ENCODE measurements at regions not wholly inside any gene's neighbourhood (a gene's known extent, or its start where the extent isn't known, plus 50 kb on each side); places are given as distances from the start of the nearest gene placed in this dataset.
"Not testable (repeated sequence)": the region's sequence is repeated elsewhere in the genome, so short reads cannot be mapped to it uniquely, and the experiment has no call there.

GRCh38 chr21:23695443-23695842 is 1911.8 kb downstream of the MRPL39 start:
- no peak for FAIRE-seq

DNA sequence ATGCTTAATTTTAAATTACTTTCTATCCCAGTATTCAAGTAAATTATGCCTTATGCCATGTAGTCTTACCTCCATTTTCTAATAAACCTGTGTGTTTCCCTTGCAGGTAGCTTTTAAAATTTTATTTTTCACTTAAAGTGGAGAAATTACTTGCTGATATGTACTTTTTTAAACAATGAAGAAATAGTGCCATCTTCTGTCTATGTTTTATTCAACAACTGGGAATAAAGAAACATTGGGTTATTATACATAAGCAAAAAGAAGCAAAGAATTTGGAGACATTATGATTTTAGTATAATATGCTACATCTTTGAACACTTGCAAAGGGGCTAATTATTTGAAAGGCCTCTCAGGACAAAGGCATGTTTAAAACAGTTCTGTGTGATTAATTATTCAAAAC is 1912.9 kb downstream of the MRPL39 start:
- peak; percentile 46 for FAIRE-seq

GRCh38 chr21:23690316-23690715 is 1917.0 kb downstream of the MRPL39 start:
- FAIRE-seq, result peak; percentile 82

DNA sequence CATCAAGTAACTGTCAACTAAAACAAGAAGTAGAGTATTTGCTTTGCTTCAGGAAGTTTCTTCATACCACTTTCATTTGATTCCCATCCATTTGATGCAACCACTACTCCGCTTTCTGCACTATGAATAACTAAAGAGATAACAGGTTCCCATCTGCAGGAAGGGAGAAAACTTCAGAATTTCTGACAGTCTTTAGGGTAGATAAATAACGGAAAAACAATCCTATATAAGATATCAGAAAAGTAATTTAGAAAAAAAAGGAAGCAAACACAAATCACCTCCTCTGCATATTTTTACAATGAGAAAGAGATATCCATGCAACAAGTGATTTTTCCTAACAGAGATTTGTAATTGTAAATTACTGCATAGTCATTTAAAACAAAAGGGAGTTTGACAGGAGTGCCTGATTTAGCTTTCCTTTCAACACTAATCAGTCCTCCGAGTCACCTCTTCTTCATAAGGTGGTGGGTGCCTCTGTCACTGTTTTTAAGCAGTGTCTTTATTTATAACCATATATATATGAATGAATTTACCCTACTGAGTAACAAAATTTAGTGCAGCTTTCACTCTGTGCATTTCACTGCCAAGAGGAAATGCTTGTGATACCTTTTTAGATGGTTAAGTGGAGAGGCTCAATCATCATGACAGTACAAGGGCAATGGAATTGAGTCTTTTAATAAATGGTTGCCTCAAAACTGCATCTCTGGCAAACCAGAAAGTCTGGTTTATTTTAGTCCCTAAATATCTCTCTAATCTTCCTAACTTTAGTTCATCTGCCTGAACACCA is 1920.4 kb downstream of the MRPL39 start:
- no peak for FAIRE-seq

DNA sequence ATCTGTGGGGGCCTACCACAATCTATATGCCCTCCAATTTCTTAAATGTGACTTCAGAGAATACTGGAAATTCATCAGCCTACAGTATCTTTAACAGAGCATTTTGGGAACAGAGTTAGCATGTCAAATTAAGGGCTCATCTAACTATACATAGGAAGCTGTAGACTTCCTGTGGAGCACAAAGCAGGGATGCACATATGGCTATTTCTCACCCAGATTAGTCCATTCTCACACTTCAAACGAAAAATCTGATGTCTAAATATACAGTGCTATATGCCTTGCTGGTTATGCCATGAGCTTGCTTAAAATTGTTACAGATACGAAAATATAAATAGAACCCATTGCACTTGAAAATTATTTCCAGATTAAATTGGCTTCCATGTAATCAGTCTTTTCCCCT is 1922.8 kb downstream of the MRPL39 start:
- no peak for FAIRE-seq

- FAIRE-seq, result no peak
Measured at GRCh38 chr21:23664193-23664694, 1943.0 kb downstream of the MRPL39 start.

- no peak for FAIRE-seq
Measured at GRCh38 chr21:23660560-23660959, 1946.7 kb downstream of the MRPL39 start.

DNA sequence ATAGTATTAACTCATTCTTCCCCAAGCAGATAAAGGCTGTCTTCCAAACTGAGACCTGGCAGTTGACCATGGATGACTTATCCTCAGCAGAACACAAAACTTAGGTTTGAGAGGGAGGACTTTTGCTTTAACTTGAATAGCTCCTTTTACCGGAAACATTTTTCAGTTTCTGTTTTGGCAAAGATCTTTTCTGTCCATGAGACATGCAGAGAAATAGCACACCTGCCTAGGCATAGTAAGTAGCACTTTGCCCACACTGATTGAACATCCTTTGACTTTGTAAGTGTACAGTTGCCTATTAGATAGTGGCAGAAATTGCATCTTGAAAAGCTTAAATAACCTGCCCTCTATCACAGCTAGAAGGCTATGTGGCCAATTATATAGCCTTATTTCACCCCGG is 1962.5 kb downstream of the MRPL39 start:
- FAIRE-seq, result no peak

DNA sequence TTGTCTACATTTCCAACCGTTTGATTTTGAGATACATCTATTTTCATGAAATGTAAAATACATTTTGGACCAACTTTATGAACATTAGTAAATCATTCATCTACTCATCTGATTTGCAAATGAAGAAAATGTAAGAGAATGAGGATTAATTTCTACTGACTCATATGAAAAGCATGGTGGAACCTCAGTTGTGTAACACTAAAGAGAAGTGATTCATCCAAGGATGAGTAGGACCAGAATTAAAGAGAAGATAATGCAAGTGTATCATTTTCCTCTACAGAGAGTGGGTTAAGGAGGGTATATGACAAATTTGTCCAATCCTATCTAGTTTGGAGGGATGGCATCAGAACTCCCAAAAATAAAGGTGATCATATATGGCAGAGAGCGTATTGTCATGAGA is 1967.6 kb downstream of the MRPL39 start:
- FAIRE-seq, result no peak

DNA sequence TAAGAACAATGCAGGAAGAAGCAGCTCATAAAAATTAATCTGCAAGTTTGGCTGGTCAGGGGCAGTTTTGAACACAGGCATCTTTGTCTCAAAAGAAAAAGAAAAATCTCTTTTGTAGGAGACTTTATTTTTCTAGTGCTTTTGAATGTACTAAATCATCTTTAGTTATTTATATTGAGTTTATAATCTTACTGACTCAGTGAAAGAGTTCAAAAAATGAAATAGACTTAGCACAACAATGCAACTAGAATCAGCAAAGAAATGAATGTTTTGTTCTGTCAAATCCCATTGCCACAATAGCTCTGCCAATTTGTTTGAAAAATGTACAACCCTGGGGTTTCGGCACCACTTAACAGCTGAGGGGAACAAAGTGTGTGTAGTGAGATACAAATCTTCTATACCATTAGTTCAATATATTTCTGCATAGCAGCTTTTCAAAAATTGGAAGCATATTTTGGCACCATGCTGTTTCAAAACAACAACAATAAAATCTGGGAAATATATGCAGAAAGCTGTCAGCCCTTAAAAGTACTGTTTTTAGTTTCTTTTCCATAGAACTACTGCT is 1969.1 kb downstream of the MRPL39 start:
- no peak for FAIRE-seq

DNA sequence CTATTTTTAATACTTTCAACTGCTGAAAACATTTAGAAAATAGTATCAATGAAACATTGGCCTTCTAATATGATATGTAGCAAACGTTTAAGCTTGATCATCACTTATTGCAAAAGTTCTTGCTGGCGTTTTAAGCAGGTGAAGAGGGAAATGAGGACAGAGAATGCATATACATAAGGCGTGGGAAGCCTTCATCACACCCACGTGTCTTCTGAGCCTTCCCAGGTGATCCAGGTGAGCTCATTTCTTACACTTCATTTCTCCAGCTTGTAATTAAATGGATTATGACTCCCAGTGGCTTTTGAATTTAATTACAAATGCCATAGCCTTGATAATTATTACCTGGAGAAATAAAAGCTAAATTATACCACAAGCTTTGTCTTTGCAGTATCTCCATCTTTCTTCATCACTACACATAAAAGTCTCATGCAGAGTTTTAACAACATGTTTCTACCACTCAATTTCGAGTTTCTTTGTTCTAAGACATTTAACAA is 1973.8 kb downstream of the MRPL39 start:
- FAIRE-seq, result no peak

DNA sequence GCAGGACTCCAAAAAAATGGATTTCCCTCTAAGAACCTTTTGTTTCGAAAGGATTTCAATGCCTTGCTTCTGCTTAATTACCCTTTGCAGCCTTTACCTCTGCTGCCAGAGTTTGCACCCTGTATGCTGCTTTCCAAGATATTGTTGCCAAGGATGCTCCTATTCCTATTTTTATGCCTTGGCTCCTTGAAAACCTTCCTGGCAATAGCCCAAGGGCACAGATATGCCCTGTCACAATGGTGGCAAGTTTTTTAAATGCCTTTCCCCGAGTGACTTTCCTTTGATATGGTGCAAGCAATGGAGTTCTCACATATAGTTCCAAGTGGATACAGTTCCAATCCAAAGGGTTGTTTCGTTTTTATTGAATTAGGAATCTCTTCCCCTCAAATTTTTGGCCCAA is 1983.0 kb downstream of the MRPL39 start:
- no peak for FAIRE-seq

GRCh38 chr21:23613014-23613413 is 1994.3 kb downstream of the MRPL39 start:
- no peak for FAIRE-seq

- no peak for FAIRE-seq
Measured at GRCh38 chr21:23612210-23612609, 1995.1 kb downstream of the MRPL39 start.

DNA sequence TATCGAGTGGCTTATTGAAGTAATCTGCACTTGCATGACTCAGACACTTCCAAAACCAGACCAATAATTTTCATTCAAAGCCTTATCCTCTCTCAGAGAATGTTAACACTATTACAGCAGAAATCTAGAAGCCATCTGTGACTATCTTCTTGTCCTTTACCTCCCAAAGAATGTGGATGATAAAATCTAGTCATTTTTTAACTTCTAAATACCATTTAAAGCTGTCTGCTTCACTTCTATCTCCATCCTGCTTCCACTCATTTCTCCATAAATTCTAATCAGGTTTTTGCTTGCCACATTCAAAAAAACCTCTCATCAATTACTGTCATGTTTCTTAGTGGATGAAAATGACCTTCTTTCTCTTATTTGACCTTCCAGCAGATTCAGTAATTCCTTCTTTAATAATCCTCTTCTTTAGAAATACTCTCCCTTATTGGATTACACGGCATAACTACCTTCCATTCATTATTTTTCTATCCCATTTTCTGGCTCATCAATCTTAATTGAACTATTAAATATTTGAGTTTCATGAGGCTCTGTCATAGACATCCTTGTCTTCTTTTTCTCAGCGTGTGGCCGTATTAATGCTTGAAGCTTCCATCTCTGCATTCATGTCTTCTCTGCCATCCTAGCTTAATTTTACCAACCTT is 1999.4 kb downstream of the MRPL39 start:
- FAIRE-seq, result no peak

DNA sequence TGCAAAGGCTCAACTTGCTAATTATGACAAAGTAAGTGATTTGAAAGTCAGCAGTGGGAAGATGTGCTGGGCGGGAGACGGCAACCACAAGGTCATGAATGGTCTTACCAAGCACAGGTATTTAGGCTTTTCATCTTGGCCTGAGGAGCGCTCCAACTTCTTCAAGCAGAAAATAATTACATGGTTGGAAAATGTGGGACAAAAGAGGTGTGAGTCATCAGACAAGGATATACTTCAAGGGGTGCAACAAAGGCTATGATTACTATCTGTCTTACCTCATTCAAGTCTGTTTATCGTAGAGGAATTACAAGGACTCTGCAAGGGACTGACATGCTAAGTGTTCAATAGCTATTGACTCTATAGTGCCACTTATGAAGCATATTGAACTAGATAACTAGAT is 2005.7 kb downstream of the MRPL39 start:
- no peak for FAIRE-seq

DNA sequence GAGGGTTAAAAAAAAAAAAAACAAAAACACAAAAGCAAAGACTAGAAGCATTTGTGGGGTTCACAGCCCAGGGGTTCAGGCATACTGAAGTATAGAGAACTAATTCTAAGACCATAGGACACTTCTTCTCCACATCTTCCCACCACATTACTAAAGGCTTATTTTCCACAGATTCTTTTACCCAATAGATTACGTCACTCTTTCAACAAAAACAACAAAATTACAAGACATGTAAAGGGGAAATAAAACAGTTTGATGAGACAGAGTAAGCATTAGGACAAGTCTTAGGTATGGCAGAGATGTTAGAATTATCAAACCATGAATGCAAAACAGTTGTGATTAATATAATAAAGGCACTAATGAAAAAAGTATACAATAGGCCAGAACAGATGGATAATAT is 2013.7 kb downstream of the MRPL39 start:
- FAIRE-seq, result no peak

DNA sequence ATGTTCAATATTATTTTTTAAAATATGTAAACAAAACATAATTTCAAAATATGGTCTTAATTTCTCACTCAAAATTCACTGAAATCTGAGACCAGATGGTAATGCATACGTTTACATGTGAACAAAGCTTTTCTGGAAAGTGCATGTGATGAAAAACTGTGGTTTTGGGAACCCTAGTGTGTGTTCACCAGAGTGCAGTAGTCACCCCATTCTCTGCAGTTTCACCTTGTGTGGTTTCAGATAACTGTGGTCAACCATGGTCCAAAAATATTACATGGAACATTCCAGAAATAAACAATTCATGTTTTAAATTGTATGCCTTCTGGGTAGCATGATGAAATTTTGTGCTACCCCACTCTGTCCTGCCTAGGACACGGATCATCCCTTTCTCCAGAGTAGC is 2021.9 kb downstream of the MRPL39 start:
- no peak for FAIRE-seq

DNA sequence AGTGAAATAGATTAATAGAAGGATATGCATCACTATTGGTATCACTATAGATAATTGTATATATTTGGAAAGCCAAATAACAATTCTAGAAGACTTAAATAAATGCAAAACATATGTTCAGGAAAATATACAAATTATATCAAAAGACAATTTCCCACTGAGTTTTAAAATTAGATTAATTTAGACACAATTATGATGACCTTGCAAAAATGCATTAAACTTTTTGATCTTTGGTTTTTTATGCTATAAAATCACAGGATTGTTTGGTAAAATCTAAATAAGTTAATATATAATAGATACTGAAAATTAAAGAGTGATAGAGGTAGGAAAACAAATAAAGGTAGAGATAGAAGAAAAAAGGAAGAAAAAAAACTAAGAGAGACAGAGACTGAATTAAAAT is 2027.7 kb downstream of the MRPL39 start:
- FAIRE-seq, result no peak

DNA sequence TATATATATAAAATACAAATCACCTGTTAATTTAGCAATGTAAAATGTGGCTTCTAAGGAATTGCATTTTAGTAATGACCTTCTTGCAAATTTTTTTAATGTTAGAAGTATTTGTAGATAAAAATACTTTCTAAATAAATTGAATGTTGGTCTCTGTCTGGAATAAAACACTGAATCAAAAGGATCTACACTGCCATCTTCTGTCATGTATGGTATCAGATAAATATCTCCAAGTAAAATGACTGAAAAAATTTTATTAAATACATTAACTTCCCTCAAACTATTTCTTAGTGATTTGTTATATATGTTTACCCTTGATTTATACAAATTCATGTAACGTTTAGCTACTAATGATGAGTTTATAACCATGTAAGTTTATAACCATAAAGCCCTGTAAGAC is 2029.3 kb downstream of the MRPL39 start:
- peak; percentile 76 for FAIRE-seq

GRCh38 chr21:23574932-23575331 is 2032.3 kb downstream of the MRPL39 start:
- FAIRE-seq, result no peak

DNA sequence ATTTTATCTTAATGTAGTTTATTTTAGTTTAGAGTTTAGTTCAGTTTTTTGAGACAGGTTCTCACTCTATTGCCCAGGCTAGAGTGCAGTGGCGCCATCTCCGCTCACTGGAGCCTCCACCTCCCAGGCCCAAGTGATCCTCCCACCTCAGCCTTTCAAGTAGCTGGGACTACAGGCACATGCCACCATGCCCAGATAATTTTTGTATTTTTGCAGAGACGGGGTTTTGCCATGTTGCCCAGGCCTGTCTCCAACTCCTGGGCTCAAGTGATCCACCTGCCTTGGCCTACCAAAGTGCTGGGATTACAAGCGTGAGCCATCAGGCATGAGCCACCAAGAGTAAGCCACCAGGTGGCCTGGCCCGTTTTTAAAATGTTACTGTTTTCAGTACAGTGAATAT is 2058.4 kb downstream of the MRPL39 start:
- FAIRE-seq, result not testable (repeated sequence)

- no peak for FAIRE-seq
Measured at GRCh38 chr21:23543333-23543732, 2063.9 kb downstream of the MRPL39 start.

GRCh38 chr21:23542097-23542496 is 2065.2 kb downstream of the MRPL39 start:
- FAIRE-seq, result no peak

Data from endometrium (tissue), 2 donors.